ENCODE measurements at regions not wholly inside any gene's neighbourhood (a gene's known extent, or its start where the extent isn't known, plus 50 kb on each side); places are given as distances from the start of the nearest gene placed in this dataset.

- H3K4me1 ChIP-seq (ENCODE audit: control insufficient read depth in 1 of 2, insufficient read depth in 2 of 2, low read length in 2 of 2) = no peaks in the 10 kb centered on the region
- H3K9me2 ChIP-seq (ENCODE audit: insufficient read depth) = no peaks in the 10 kb centered on the region
- intact Hi-C loops (cut with micrococcal nuclease) = no loop called here
- H3K27ac ChIP-seq (ENCODE audit: low read depth, low read length) = no peak overlapping the region
- peaks cover 41% of the 10 kb centered on the region for H3K27me3 ChIP-seq (ENCODE audit: insufficient read depth, low read length)
- H3K4me2 ChIP-seq (ENCODE audit: low read length) = no peak overlapping the region
- no peaks in the 10 kb centered on the region; a peak in 1 of 4 replicates for H3K9me3 ChIP-seq (ENCODE audit: control insufficient read depth in 1 of 2, insufficient read depth in 1 of 2, low read depth in 1 of 2, low read length in 2 of 2)
- no peak for DNase-seq (ENCODE audit: low read depth, low spot score)
- no peak overlapping the region for H2AFZ ChIP-seq (ENCODE audit: low read depth, low read length, poor library complexity, severe bottlenecking)
- POLR2A ChIA-PET = no interaction called here
- TF ChIP-seq MAX (IDR thresholded peaks at IDR 0.05) (no peak), ZBTB33 (IDR thresholded peaks at IDR 0.05; ENCODE audit: extremely low read depth, insufficient replicate concordance, low read length) (no peak), EZH2phosphoT487 (IDR thresholded peaks at IDR 0.05; ENCODE audit: borderline replicate concordance) (no peak), POLR2AphosphoS5 (IDR thresholded peaks at IDR 0.05; ENCODE audit: low read depth, low read length) (no peak), CEBPB (IDR thresholded peaks at IDR 0.05; ENCODE audit: low read depth) (no peak), ZNF274 (IDR thresholded peaks at IDR 0.05; ENCODE audit: low read depth, low read length) (no peak), TCF7L2 (IDR thresholded peaks at IDR 0.05; ENCODE audit: borderline replicate concordance, extremely low read depth, insufficient read depth, insufficient read length) (no peak), SRF (IDR thresholded peaks at IDR 0.05; ENCODE audit: low read depth) (no peak), POLR2A (IDR thresholded peaks at IDR 0.05; ENCODE audit: borderline replicate concordance, extremely low read depth, insufficient read depth, insufficient read length) (no peak), ZFX (IDR thresholded peaks at IDR 0.05) (no peak)
- no peaks in the 10 kb centered on the region for H3K79me2 ChIP-seq (ENCODE audit: insufficient read depth, low read length)
- no peak overlapping the region for H3K4me3 ChIP-seq (replicated peaks in 1 of 2; ENCODE audit: low read depth in 1 of 2, low read length in 2 of 2)
- CTCF ChIA-PET = no interaction called here
- no peak overlapping the region for H3K9ac ChIP-seq (ENCODE audit: low read length)
- H3K36me3 ChIP-seq (ENCODE audit: control insufficient read depth in 1 of 2, insufficient read depth in 2 of 2, low read length in 2 of 2) = no peaks in the 10 kb centered on the region
- RAD21 ChIA-PET (ENCODE audit: low non-redundant PET in 1 of 2, low total read pairs in 2 of 2, uncharacterized antibody in 2 of 2, unreplicated experiment in 2 of 2) = no interaction called here
- H4K20me1 ChIP-seq (ENCODE audit: insufficient read depth) = no peaks in the 10 kb centered on the region
- ATAC-seq = no peak
- no TSS peak for BruUV-seq (replicated peaks)
Observed at GRCh38 chr22:49324527-49325491, 502.9 kb downstream of the BRD1 start.
